DMS 273 (cell line): ENCODE measurements at regions not wholly inside any gene's neighbourhood (a gene's known extent, or its start where the extent isn't known, plus 50 kb on each side); places are given as distances from the start of the nearest gene placed in this dataset.
A peak's percentile ranks its signal among the peaks of the same experiment; 100 is the strongest.
"Not testable (repeated sequence)": the region's sequence is repeated elsewhere in the genome, so short reads cannot be mapped to it uniquely, and the experiment has no call there.

ENCODE experiments used
- DNase-seq: peaks from one replicate; lab custom pipeline; 2025; ENCODE audit not compliant: unreplicated experiment; lab: John Stamatoyannopoulos, UW

DNA sequence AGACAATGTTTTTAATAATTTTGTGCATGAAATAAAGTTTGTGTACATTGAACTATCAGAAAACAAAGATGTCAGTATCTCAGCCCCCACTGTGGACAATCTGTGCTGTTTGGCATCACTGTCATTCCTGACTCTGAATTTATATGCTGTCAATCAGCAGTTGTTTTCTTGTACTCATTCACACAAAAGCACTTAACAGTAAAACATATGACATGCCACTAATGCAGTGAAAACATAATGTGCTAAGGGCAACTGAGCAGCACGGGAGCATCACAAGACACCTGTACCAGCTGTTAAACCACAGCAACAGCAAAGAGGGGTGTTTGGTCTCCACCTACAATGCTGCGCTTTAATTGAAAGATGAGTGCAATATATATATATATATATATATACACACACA, 647.8 kb upstream of the SLC35B3 start:
- no peak for DNase-seq

- DNase-seq = no peak
These were observed 631.4 kb upstream of the SLC35B3 start for GRCh38 chr6:9066726-9067125.

- no peak for DNase-seq
These were observed 628.8 kb upstream of the SLC35B3 start for GRCh38 chr6:9064156-9064555.

- DNase-seq = no peak
These were observed 627.3 kb upstream of the SLC35B3 start for GRCh38 chr6:9062596-9062995.

DNA sequence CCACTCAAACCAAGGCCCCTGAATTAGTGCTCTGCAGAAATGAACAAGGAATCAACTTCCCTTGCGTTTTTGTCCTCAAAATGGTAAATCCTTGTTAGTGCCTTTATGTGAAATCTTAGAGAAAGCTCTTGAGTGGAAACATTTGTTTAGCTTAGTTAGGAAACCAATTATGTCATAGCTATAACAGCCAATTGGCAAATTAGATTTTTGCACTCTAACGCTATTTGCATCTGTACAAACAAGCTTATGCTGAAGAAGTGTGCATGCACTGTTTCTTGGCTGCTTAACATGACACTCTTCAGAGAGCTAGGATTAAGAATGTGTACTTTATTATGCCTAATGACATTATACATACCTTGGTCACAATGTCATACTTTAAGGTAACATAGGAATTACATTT, 622.6 kb upstream of the SLC35B3 start:
- no peak for DNase-seq

DNA sequence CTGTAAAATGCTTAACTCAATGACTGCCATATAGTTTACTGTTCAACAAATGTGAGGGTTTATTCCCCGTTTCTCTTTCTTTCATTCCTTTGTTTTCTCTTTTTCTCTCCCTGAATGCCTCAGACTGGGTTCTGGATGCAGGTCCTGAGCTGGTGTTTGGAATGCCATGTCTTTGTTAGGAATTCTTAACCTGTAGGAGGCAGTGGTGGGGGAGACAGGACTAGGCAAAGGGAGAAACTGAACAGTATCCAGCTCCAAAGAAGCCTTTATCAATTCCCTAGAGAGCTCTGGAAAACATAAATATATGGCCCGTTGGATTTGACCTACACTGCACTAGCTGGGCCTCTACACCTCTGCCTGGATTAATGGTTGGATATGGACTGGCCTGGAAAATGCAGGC, 621.2 kb upstream of the SLC35B3 start:
- DNase-seq = no peak

DNA sequence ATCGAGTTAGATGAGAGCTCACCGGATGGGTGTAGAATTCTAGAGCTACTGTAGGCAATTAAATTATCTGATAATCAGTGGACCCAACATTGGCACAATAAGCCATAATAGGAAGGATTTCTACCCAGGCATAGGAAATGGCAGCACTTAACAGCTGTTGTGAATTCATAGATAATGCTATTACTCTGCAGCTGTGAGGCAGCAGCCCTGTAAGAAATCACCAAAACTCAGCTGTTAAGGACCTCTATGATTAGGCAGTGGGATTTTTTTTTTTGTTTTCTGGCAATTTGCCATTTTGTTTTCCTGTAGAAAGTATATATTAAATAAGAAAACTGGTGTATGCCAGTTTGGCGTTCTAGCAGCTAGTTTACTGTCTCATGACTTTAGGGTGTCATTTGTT, 609.1 kb upstream of the SLC35B3 start:
- DNase-seq = no peak

DNA sequence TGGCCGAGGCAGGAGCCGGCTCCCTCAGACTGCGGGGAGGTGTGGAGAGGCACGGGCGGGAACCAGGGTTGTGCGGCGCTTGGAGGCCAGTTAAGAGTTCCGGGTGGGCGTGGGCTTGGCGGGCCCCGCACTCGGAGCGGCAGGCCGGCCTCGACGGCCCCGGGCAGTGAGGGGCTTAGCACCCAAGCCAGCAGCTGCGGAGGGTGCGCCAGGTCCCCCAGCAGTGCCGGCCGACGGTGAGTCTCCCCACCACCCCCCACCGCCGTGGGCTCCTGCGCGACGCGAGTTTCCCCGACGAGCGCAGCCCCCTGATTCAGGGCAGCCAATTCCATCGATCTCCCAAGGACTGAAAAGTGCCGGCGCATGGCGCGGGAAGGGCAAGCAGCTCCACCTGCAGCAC, 605.4 kb upstream of the SLC35B3 start:
- no peak for DNase-seq

- peak; percentile 2 for DNase-seq
These were observed 603.9 kb upstream of the SLC35B3 start for GRCh38 chr6:9039258-9039657.

DNA sequence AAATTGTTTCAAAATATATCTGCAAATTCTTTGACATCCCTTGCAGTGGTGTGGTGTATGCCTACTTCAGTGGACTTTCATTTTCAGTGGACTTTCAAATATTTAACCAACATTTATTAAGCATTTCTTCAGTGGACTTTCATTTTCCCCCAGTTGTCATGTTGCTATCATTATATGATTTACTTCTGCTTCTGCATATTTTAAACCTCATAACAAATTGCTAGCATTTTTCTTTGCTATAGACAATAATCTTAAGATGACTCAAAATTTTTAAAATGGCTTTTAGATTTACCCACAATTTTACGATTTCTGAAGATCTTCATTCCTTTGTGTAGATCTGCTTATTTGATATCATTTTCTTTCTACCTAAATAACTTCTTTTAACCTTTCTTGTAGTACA, 592.7 kb upstream of the SLC35B3 start:
- DNase-seq = no peak

- no peak for DNase-seq
These were observed 590.5 kb upstream of the SLC35B3 start for GRCh38 chr6:9025796-9026394.

GRCh38 chr6:9025228-9025627, 589.9 kb upstream of the SLC35B3 start:
- no peak for DNase-seq

DNA sequence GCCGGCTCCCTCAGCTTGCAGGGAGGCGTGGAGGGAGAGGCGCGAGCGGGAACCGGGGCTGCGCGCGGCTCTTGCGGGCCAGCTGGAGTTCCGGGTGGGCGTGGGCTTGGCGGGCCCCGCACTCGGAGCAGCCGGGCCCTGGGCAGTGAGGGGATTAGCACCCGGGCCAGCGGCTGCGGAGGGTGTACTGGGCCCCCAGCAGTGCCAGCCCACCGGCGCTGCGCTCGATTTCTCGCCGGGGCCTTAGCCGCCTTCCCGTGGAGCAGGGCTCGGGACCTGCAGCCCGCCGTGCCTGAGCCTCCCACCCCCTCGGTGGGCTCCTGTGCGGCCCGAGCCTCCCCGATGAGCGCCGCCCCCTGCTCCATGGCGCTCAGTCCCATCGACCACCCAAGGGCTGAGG, 588.9 kb upstream of the SLC35B3 start:
- not testable (repeated sequence) for DNase-seq

DNA sequence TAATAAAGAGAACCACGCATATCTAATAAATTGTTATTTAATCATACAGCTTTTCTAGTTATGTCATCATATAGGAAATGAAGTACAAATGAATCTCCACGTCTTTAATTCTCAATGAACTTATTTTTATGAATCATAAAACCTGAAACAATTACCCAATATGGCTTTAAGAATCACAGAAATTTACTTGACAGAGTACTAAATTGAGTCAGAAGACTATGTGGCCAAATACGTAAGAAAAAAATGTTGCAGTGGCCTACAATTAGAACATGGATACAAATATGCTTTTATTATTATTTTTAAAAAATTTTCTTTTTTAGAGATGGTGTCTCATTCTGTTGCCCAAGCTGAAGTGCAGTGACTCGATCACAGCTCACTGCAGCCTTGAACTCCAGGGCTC, 584.7 kb upstream of the SLC35B3 start:
- no peak for DNase-seq

GRCh38 chr6:9009931-9010330, 574.6 kb upstream of the SLC35B3 start:
- DNase-seq = no peak

DNA sequence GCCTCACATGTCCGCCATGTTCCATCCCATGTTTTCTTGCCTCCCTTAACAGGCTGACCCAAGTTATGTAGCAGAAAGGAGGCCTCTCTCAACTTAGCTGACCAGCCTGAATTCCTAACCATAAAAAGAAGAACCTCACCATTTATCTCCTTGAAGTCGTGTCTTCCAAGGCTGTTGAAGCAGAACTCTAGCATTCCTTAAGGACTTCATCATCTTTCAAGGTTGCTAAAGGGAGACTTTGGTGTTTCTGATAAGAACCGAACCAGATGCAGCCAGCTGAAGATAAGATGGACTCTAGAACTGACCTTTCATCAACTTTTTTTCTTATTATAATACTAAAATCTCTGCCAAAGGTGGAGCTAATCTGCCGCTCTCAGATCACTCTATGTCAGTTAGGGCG, 571.7 kb upstream of the SLC35B3 start:
- no peak for DNase-seq

DNA sequence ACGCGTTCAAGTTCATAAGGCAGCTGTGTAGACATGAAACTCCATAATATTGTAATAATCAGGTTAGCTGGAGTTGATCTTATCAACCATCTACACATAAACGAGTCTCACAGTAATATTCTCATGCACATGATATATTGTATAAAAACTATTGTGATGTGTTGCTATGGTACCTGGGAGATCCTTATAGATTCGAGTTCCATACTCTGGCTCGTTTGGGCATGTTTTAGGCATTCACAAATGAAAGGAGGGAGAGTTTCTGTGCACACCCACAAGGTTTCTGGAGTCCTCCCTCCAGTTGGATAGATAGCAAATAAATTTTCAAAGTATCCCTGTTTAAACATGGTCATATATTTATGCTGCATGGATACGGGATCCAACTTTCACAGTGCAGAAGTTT, 567.5 kb upstream of the SLC35B3 start:
- no peak for DNase-seq

GRCh38 chr6:8995156-8995555, 559.8 kb upstream of the SLC35B3 start:
- no peak for DNase-seq

- DNase-seq = no peak
These were observed 557.8 kb upstream of the SLC35B3 start for GRCh38 chr6:8993111-8993510.

- no peak for DNase-seq
These were observed 556.5 kb upstream of the SLC35B3 start for GRCh38 chr6:8991844-8992243.

- no peak for DNase-seq
These were observed 554.7 kb upstream of the SLC35B3 start for GRCh38 chr6:8990075-8990474.

GRCh38 chr6:8983202-8983688, 547.9 kb upstream of the SLC35B3 start:
- DNase-seq = peak; percentile 83

DNA sequence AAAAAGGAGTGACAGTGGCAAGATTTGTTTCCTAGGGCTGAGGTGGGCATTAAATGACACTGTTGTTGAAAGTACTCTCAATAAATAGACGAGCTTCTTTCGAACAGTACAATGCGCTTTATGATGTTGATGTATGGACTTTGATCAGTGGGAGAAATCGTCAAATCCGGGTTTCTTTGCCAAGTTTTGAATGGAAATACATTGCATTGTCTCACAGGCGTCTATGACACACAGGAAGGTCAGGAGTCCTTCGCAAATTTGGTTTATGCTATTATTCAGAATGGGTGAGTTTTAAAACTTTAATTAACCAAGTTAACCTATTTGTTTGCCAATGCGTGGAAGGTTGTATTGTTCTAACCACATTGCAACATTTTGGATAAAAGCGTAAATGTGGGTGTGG, 547.3 kb upstream of the SLC35B3 start:
- DNase-seq = no peak

GRCh38 chr6:8973395-8973794, 538.0 kb upstream of the SLC35B3 start:
- DNase-seq = no peak
